ENCODE measurements at regions not wholly inside any gene's neighbourhood (a gene's known extent, or its start where the extent isn't known, plus 50 kb on each side); places are given as distances from the start of the nearest gene placed in this dataset.
"Not testable (repeated sequence)": the region's sequence is repeated elsewhere in the genome, so short reads cannot be mapped to it uniquely, and the experiment has no call there.

DNA sequence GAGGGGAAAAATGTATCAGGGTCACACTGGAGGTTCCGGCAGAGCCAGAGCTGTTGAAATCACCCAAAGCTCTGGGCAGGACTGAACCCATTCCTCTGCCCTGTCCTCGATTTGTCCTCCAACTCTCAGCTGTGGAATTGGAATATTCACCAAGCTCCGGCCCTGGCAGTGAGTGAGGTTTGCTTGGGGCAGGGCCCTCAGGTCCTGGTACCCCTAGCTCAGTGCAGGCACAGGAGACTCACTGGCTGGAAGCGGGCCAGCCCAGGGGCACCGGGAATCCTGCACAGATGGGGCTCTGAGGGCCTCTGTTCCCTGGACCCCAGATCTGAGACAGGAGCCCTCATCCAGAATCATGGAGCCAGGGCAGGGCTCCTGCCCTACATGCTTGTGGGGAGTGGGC is 1322.3 kb downstream of the UQCRFS1 start:
- no peak for DNase-seq

GRCh38 chr19:27890206-27890605 is 1322.7 kb downstream of the UQCRFS1 start:
- no peak for DNase-seq

GRCh38 chr19:27889156-27889555 is 1323.8 kb downstream of the UQCRFS1 start:
- no peak for DNase-seq

DNA sequence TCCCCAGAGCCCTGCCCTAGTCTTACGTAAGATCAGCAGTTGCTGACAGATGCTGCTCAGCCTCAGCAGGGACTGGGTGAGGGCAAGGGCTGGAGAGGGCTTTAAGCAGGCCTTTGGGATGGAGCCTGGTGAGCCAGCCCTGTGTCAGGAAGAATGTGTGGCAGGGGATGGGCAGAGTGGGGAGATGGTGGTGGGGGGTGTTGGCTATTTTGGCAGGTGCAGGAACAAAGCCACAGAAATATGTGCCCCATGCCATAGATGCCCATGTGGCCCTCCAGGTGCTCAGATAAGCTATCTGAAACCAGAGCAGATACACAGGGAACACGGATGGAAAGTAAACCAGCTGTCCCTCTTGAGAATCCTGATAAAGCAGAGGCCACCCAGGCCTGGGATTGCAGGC is 1325.0 kb downstream of the UQCRFS1 start:
- DNase-seq: no peak

- no peak for DNase-seq
These were observed 1327.6 kb downstream of the UQCRFS1 start for GRCh38 chr19:27885359-27885758.

- no peak for DNase-seq
These were observed 1328.6 kb downstream of the UQCRFS1 start for GRCh38 chr19:27884376-27884775.

DNA sequence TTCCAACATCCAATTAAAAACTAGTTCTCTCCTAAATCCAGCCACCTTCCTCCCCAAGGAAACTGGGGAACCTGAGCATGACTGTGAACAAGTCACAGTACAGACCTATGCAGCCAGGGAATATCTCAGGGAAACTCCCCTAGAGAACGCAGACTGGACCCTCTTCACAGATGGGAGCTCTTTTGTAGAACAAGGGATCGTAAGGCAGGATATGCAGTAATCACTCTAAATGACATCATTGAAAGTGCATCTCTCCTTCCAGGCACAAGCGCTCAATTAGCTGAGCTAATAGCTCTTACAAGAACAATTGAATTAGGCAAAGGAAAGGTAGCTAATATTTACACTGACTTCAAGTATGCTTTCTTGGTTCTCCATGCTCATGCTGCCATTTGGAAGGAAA is 1331.7 kb downstream of the UQCRFS1 start:
- DNase-seq: no peak

- DNase-seq: no peak
These were observed 1335.9 kb downstream of the UQCRFS1 start for GRCh38 chr19:27876976-27877512.

GRCh38 chr19:27876489-27876888 is 1336.5 kb downstream of the UQCRFS1 start:
- no peak for DNase-seq

DNA sequence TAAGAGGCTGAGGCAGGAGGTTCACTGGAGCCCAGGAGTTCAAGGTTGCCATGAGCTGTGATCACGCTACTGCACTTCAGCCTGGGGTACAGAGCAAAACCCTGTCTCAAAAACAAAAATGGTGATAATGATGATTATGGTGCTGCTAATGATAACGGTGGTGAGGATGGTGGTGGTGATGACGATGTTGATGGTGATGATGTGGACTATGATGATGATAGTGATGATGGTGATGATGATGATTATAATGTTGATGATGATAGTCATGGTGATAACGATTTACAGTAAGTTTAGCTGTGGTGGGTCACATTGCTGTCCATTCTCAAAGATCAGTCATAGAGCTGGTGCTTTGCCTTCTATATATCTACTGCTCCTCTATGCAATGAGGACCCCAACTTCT is 1340.6 kb downstream of the UQCRFS1 start:
- DNase-seq: no peak

DNA sequence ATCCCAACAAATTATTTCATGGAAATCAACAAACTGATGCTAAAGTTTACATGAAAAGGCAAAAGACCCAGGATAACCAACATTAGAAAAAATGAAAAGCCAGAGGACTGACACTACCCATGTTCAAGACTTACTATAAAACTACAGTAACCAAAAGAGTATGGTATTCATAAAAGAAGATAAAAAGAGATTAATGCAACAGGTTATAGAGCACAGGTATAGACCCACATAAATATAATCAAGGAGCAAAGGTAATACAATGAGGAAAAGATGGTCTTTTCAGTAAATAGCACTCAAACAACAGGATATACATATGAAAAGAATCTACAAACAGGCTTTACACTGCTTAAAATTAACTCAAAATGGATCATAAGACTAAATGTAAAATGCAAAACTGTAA is 1342.7 kb downstream of the UQCRFS1 start:
- no peak for DNase-seq

- DNase-seq: no peak
These were observed 1344.9 kb downstream of the UQCRFS1 start for GRCh38 chr19:27868007-27868406.

GRCh38 chr19:27865927-27866777 is 1346.8 kb downstream of the UQCRFS1 start:
- no peak for DNase-seq

GRCh38 chr19:27861411-27861975 is 1351.5 kb downstream of the UQCRFS1 start:
- no peak for DNase-seq

GRCh38 chr19:27860309-27860934 is 1352.5 kb downstream of the UQCRFS1 start:
- DNase-seq: no peak

GRCh38 chr19:27859689-27860088 is 1353.3 kb downstream of the UQCRFS1 start:
- no peak for DNase-seq

- no peak for DNase-seq
These were observed 1353.9 kb downstream of the UQCRFS1 start for GRCh38 chr19:27858981-27859581.

- not testable (repeated sequence) for DNase-seq
These were observed 1360.0 kb downstream of the UQCRFS1 start for GRCh38 chr19:27852931-27853330.

- DNase-seq: no peak
These were observed 1361.3 kb downstream of the UQCRFS1 start for GRCh38 chr19:27851543-27852060.

- DNase-seq: no peak
These were observed 1361.9 kb downstream of the UQCRFS1 start for GRCh38 chr19:27851002-27851481.

- DNase-seq: no peak
These were observed 1366.0 kb downstream of the UQCRFS1 start for GRCh38 chr19:27846944-27847343.

DNA sequence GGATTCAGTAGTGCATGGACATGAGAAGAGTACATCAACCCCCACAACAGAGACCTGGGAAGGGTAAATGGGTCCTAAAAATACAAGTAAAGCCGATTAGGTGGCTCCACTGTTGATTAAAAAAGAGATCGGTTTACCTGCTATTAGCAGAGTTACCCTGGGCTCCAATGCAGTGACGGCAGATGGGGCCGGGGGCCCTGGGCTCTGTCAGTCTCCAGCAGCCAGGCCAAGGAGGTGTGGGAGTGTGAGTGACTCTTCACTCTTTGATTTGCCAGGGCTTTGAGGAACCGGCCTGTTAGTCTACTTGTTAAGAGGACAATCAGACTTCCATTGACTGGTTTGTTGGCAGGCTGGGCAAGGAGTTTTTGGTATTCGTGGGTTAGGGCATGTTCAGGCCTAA is 1368.7 kb downstream of the UQCRFS1 start:
- DNase-seq: no peak

DNA sequence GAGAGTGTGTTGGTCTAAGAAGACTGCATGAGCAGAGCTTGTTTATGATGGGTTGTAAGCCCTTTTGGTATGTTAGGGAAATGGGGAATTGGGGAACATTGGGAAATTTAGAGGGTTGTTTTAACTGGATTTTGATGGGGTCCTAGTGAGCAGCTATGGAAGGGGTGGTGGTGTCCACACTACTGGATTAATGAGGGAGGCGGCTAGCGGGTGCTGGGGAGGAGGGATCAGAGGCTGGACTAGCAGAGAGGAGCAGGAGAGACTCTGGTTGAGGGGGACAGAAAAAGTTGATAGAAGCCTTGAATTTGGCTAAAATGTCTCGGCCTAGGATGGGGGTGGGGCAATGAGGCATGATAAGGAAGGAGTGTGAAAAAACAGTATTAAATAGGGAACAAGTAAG is 1369.1 kb downstream of the UQCRFS1 start:
- no peak for DNase-seq
